ENCODE measurements at regions not wholly inside any gene's neighbourhood (a gene's known extent, or its start where the extent isn't known, plus 50 kb on each side); places are given as distances from the start of the nearest gene placed in this dataset.
"Not testable (repeated sequence)": the region's sequence is repeated elsewhere in the genome, so short reads cannot be mapped to it uniquely, and the experiment has no call there.

GRCh38 chr1:214864896-214865688, 217.4 kb upstream of the KCNK2 start:
- DNase-seq = no peak

DNA sequence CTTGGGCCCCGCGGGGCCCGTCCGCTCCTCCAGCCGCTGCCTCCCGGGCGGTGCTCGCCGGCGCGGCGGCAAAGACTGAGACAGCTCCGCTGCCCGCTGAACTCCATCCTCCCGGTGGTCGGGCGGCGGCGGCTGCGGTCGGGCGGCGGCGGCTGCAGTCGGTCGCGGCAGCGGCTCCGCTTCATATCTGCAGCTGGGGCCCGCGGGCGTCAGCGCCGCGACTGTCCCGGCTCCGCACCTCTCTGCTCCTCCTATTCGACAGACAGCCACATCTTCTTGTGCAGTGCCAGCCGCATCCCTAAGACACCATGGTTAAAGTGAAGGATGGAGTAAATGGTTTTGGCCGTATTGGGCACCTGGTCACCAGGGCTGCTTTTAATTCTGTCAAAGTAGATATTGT, 212.1 kb upstream of the KCNK2 start:
- DNase-seq = not testable (repeated sequence)

GRCh38 chr1:214880956-214881355, 201.6 kb upstream of the KCNK2 start:
- DNase-seq = no peak

DNA sequence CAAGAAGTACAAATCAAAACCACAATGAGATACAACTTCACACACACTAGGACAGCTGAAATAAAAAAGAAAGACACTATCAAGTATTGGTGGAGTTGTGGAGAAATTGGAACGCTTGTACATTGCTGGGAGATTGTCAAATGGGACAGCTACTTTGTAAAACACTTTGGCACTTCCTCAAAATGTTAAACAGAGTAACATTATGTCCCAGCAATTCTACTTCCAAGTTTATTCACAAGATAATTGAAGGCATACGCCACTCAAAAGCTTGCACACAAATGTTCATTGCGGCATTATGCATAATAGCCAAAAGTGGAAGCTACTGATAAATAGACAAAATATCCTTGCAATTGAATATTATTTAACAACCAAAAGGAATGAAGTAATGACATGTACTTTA, 199.9 kb upstream of the KCNK2 start:
- DNase-seq = no peak

GRCh38 chr1:214895011-214895600, 187.4 kb upstream of the KCNK2 start:
- no peak for DNase-seq

DNA sequence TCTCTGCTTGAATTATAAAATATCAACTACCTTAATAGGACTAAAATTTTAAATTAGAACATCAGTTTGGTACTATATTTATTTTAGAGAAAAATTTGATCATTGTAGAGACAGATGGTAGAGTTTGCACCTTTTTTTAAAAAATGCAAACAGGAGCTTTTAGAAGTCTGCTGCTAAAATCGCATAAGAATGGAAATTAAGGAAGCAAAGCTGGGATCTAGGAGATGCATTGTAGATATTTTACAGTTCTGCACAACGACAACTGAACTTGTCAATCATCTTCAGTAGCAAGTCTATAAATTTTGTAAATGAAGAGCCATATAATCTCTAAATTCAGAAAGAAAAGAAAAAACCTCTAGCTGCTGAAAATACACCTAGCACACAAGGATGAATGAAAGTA, 185.6 kb upstream of the KCNK2 start:
- DNase-seq = no peak

DNA sequence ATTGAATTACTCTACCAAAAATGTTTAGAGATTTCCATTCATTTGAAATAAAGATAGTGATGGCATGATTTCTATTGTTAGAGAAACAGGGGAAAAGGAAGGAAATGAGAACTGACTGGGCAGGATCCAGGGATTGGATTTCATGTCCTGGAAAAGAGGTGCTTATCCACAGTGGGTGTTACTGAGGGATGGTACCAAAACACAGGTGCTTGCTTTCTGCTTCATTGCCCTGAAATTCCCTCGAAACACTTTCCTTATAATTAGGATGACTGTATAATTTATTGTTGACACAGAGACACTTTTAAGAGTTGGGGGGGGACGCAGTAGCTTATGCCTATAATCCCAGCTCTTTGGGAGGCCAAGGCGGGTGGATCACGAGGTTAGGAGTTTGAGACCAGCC, 185.0 kb upstream of the KCNK2 start:
- no peak for DNase-seq

DNA sequence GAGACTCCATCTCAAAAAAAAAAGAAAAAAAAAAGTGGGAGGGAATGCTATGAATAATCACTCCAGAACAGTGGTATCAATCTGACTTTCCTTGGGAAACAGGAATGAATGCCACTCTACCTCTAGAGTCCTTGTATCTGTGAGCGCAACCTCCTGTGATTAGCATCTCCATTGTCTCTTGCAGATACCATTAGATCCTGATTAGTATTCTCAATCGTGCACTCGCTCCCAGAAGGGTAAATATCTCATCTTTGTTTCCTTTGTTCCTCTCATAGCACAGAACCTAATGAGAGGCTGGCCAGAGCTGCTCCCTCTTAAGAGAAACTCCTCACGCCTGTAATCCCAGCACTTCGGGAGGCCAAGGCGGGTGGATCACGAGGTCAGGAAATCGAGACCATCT, 184.4 kb upstream of the KCNK2 start:
- DNase-seq = no peak

GRCh38 chr1:214898718-214899117, 183.8 kb upstream of the KCNK2 start:
- no peak for DNase-seq

DNA sequence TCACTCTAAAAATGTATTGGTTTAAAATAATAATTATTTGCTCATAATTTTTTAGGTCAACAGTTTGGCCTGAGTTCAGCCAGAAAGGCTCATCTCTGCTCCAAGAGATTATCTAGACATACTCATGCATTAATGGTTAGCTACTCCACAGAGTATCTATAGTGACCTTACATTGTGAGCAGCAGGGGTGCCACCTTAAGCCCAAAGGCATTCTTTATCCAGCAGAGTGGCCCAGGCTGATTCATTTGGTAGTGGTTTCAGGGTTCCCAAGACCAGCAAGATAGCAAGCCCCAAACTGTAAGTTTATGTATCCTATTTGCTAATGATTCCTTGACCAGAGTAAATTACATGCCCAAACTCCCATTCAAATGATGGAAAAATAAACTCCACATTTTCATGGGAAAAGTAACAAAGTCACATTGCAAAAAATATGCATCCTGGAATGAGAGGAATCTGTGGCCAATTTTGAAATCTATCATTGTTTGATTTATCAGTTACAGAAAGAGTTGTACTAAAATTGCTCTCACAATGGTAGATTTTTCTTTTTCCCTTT, 182.6 kb upstream of the KCNK2 start:
- no peak for DNase-seq

DNA sequence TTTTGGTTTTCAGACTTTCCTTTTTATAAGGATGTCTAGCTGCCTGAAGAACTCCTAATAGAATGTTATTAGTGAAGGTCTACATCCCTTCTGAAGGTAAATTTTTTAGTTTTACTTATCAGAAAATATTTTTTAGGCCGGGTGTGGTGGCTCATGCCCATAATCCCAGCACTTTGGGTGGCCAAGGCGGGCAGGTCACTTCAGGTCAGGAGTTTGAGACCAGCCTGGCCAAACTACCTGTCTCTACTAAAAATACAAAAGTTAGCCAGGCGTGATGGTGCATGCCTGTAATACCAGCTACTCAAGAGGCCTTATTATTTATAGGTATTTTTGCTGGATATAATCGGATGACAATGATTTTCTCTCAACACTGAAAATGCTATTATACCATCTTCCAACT, 181.9 kb upstream of the KCNK2 start:
- DNase-seq = no peak

DNA sequence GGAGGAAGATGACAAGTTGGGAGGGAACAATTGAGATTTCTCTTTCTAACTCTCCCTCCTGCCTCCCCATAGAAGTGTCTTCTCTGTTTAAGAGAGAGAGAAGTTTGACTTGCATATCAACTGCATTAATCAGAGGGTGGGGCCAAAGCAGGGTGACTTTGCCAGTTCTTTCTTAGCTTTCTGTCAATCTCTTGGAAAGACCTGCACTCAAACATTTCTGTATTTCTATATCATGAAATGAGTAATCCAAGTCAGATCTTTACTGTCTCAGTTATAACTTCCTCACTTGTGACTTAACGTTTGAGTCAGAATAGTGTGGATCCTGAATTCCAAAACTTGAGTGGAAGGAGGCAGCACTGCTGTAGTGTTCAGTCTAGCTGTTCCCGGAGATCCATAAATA, 180.8 kb upstream of the KCNK2 start:
- no peak for DNase-seq

DNA sequence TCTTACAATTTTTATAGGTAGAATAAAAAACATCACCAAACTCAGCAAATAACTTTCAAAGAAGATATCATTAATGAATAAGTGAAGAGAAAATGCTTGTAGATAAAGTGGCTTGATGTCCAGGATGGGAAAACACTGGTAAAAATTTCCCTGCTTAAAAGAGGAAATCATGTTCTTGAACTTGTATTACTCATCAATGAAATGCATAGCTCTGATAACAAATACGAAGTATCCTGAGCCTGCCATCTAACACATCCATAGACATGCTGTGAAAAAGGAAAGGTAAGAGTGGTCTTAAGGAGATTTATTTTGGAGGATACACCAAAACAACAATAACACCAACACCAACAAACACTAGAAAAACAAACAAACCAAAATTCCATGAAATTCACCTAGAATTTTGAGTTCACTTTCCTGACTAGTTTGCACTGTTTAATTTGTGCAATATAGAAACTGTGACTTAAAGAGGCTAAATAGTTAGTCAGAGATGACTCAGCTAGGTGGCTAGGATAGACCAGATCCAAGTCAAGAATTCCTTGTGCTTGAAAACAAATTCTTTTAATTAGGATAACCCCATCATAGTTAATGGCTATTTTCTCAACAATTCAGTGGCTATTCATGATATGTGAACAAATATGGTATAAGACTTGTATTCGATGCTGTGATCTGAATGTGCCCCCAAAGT, 179.8 kb upstream of the KCNK2 start:
- DNase-seq = no peak

- DNase-seq = no peak
Measured at GRCh38 chr1:214912127-214912526, 170.4 kb upstream of the KCNK2 start.

GRCh38 chr1:214913966-214914365, 168.6 kb upstream of the KCNK2 start:
- no peak for DNase-seq

DNA sequence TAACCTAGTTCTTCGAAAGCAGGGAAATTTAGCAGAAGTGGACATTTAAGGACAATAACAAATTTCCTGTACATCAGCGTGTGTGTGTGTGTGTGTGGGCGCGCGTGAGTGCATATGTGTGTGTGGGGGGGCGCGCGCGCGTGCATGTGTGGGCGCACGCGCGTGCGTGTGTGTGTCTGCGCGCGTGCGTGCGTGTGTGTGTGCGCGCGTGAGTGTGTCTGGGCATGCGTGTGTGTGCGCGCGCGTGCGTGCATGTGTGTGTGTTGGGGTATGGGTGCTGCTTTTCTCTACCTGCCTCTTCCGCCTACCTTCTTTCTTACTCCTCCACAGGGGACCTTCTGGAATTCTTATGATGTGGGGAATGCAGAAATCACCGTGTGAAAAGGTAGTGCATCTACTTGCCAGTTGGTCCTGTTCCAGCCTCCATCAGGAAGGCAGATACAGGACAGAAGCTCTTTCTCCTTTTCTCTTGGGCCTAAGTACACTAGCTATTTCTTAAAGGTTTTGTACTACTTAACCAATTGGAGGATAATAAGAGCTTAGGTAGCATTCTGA, 165.4 kb upstream of the KCNK2 start:
- no peak for DNase-seq

DNA sequence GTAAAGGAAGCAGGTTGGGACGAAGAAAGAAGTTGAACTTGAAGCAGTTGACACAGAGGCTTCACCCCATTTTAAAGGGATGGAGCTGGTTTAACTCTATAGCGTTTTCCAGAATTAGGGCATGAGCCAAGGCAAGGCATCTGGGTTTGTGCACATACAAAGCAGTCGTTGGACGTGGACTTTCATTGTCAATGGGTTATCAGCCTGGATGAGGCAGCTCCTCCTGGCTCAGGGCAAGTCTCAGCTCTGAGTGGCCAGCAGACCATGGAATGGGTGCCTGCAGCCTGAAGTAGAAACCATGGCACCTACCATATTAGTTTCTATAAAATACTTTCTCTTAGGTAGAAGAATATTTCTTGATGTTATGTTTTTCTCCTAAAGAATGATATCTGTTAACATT, 163.8 kb upstream of the KCNK2 start:
- DNase-seq = no peak

DNA sequence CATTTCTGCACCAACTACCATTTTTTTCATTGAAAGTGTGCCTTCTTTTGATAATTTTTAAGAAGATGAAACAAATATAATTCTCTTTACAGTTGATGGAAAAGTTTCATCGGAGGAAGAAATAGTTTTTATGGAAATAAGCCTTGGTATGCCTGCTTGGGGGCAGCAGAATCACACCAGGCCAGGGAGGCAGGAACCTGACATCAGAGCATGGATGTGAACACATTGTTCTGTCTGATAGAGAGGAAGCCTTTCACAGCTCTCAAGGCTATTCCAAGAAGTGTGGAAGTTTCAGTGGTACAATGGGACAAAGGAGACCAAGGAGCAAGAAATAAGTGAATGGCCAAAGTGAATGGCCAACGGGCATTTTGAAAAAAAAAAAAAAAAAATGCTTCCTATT, 162.2 kb upstream of the KCNK2 start:
- DNase-seq = no peak

DNA sequence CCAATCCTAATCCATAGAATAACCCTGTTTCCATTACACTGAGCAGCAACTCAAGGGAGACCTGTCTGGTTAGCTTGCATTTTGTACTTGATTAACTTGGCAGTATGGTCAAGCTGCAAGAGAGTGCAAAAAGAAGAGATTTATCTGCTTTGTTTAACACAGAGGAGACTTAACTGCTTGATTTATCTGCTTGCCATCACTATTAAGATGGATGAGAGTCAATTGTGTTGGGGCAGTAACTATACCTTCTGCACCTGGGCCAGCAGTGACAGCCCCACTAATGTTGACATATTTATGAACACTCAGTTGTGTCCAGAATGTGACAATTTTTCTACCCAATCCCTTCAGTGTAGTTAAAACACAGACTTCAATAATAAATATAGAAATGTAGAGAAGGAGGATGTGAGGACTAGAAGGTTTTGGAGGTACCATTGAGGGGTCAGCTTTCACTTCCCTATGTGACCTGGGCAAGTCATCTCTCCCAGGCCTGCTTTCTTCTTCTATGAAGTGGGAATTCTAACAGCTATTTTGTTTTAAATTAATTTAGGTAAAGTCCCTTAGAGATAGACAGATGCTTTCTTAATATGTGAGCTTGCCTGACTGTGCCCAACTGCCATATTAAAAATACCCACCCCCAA, 159.1 kb upstream of the KCNK2 start:
- no peak for DNase-seq

DNA sequence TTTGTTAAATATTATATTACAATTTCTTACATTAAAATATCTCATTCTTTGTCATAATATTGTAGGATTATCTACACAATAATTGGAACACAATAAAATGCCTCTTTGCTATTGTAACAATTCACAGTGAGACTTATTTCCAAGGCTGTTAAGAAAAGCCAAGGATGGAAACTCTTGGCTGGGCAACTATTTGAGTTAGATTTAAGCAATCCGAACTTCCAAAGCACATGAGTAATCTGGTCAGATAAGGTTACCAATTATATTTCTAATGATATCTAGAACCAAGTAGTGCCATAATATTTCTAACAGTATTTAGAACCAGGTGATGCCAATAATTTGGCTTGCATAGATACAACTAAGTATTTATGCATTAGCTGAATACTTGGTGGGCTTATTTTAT, 154.7 kb upstream of the KCNK2 start:
- no peak for DNase-seq

DNA sequence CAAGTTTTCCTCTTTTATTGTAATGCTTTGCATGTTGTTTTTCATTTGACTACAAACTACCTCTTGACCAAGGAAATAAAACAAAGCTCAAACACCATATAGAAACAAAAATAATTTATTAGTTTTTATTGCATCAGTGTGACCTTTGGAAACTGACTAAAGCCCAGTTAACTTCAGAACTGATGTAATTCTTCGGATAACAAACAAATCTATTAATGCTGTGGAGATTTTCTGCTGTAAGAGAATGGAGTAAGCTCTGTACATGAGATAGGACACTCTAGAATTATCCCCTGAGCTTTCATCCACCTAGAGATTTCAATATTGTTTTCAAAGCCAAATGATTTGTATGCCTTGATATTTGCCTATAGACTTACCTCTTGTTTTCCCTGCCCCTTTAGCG, 154.0 kb upstream of the KCNK2 start:
- no peak for DNase-seq

DNA sequence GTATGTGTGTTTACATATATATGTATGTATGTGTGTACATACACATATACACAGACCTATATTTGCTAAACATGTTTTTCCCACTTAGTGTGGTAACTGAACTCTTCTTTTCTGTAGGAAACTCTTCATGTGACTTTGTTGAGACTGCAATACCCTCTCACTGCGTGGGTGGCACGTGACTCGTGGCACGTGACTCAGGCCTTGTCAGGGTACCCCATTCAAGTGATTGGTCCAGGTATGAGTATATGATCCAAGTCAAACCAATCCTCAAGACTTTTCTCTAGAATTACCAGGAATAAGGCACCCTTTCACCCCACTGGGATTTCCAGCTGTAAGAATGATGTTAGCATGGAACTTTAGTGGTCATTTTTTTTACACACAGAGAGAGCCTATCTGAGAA, 149.2 kb upstream of the KCNK2 start:
- DNase-seq = no peak

GRCh38 chr1:214934045-214934444, 148.5 kb upstream of the KCNK2 start:
- no peak for DNase-seq
